Suppressor macrophage (primary cell): ENCODE measurements at regions not wholly inside any gene's neighbourhood (a gene's known extent, or its start where the extent isn't known, plus 50 kb on each side); places are given as distances from the start of the nearest gene placed in this dataset.
"Not testable (repeated sequence)": the region's sequence is repeated elsewhere in the genome, so short reads cannot be mapped to it uniquely, and the experiment has no call there.

Experiments used
- DNase-seq, 4 experiments: peaks; one replicate each; pipeline ENCODE4 v3.0.0-alpha.2; 2020 to 2022

DNA sequence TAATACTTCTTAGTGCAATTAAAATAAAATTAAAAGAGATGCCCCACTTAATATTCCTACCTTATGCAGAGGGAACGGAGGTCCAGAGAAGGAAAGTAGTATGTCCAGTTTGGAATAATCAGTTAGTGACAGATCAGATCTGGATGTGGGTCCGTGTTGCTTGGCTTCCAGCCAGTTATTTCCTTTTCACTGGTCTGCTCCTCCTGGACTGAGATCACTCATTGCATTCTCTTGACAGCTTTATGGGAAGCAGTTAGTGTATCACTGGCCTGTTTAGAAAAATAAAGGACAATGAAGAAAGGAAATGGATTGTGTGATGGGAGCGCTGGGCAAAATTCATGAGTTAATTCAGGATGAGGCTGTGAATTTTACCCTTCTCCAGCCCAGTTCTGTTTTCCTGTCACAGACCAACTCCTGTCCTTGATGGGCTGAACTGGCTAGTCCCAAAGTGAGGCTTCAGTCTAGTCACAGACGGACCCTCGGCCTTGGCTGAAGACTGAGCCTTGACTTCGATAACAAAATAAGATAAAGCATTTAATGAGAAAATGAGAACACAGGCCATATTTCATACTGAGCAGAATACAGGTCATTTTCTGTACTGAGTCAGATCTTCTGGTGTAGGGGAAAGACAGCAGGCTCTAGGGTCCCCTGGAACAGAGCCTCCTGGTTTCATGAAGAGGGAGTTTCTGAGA, 85.2 kb upstream of the TRABD2B start:
- DNase-seq, result no peak

DNA sequence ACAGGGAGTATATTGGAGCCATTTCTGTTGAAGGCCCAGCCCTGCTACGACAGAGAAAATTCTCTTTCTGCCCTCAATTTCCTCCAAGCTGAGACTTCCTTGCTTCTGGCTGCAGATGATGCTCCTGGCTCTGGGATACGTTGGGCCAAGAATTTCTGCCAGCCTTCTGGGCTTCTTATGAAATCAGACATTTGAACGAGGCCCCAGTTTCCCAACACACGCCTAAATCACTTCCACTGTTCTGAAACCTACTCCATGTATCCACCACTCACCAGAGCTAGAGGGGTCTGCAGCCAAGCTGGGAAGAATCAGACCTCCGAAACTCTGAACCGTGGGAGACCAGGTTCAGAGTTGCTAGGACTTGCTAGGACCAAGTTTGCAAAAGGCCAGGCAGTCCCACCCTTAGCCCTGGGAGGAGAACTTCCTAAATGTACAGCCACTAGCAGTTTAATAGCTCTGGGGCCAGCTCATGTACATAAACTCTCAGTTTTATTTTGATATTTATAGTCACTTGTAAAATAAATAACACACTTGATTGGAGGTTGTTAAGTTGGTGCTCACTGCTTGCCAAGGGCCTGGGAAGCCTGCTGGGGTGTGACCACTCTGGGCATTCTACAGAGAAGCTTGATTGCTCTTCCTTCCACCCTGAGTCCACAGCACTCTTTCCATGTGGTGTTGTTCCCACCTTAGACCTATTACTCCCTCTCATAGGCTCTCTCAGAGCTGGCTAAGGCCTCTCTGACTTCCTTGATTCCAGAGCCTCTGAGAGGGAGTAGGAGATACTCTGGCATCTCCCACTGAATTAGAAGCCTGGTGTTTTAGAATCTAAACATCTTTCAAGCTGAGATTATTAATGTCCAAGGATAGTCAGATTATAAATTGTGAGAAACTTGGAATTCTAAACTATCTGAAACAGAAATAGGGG, 83.4 kb upstream of the TRABD2B start:
- no peak for DNase-seq

DNA sequence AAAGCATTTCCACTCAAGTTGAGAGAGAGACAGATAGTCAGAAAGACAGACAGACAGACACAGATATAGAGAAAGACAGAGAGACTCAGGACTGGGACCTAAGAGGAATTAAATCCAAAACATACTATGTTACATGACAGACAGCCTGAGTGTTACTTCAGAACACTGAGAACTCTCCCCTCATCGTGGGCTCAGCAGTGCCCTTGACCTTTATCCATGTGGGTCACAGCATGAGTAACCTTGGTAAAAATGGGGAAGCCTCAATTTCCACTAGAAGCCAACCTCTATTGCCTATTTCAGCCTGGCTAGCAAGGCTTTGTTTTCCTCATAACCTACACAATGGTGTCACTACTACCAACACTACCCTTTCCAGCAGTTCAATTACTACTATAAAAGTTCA, 81.9 kb upstream of the TRABD2B start:
- DNase-seq, result peak in 3 of 4 experiments; percentile 11 to 36 (median 20)

DNA sequence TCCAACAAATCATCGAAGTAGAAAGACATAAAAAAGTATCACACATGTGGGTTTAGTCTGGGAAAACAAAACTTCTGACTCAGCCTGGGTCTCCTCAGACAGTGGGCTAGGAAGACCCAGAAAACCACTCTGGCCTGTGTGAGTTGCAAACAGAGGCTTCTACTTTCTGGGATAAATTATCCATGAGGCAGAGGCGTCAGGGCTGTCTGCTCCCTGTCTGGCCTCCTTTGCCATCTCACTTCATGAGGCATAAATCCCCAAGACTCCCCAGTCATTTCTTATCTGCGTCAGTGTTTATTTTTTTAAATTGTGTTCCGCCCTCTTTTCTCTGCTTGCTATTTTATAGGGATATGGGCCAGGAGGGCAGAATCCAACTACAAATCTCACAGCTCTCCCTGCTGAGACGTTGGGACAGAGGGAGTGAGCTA, 80.6 kb upstream of the TRABD2B start:
- DNase-seq, result no peak

DNA sequence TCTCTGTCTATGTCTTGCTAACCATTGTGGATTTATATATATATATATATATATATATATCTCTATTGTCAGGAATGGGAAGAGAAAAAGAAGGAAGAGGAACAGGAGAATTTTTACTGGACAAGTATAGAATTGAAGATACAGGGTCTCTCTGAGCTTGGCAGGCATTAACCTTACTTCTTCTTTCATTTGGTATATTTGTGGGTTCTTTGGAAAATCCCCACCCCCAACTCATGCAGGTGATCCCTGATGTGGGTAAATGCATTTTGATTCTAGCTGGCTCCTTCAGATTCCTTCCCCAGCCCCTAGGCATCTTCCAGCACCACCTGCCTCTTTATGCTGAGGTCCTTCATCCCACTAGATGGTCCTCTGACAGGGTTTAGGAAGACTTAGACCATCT, 78.8 kb upstream of the TRABD2B start:
- DNase-seq, result no peak

DNA sequence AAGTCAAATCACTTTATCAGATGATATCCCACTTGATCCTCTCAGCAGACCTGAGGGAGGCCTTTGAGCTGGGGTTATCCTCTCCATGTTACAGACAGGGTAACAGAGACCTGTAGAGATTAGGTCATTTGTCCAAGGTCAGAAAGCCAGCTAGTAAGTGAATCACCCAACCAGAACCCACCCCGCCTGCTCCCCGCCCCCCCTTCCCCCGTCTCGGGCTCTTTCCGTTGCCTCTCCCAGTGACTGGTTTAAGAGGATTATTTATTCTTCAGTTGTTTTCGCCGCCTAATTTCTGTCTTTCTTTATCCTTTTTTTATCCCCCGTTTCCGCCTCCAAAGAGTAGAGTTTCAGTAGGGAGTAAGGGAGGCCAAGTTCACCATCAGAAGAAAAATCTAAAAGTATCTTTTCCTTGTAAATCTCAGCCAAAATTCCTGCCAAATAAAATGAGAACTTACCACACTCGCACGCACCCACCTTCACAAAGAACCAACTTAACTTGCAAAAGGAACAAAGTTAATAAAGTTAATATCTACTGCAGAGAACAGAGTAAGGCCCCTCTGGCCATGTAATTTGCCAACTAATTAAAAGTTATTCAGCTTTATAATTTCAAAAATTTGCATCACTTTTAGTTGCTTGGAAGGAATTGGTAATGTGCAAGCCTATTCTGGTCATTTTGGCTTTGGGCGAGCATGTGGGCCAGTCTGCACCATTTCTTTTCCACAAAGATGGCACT, 76.8 kb upstream of the TRABD2B start:
- no peak for DNase-seq

DNA sequence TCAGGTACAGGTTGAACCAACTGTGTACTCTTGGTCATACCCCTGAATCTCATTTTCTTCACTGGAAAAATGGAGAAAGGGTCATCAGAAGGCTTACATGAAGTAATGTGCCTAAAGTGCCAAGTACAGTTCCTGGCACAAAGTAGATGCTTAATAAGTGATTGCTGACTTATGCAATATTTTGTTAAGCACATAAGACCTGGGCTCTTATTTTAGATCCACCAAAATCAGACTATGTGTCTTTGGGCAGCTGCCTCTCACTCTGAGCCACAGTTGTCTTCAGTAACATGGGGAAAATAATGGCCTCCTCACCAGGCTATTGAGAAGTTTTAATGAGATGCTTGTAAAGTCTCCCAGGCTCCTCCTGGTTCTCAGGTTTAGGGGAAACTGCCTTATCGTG, 74.3 kb upstream of the TRABD2B start:
- no peak for DNase-seq

DNA sequence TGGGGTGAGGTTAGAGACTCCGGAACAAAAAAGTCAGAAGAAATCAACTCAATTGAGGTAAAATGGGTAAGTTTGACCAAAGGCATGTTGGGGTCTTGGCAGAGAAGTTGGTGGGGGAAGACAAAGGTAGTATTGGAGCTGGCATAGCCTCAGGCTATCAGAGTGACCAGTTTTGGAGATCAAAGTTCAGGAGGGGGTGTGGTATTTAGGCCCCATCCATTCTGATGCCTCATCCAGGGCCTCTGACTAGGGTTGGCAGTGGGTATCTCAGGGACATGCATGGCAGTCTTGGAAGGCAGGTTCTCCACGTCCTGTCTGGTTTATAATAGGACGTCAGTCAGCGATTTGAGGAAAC, 73.2 kb upstream of the TRABD2B start:
- DNase-seq, result no peak

DNA sequence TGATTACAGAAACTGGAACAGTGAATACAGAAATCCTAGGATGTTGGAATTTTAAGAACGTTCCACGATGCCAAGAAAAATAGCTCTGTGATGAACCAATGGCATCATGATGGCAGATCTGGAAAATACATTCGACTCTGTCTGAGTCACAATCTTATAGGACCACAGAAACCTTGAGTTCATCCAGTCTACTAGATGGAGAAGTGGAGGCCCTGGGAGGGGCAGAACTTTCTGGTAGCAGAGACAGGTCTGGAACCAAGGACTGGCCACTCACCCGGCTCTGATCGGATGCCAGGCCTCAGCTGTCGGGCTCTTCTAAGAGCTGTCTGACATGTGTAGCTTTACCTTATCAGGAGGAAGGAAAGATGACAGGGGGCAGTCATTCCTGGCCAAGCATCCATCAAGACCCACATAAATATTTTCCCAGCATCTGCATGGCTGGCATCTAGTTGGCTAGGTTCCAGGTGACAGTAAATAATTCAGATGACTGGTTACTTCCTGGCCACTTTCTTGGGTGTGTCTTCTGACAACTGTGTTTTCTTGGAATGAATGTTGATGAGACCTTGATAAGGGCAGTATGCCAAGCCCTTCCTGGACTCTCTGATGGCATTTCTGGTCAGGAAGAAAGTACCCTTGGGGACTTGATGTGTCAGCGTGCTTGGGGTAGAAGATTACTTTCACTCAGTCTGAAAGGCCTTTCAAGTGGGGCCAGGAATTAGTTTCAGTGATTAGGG, 72.6 kb upstream of the TRABD2B start:
- DNase-seq, result no peak

DNA sequence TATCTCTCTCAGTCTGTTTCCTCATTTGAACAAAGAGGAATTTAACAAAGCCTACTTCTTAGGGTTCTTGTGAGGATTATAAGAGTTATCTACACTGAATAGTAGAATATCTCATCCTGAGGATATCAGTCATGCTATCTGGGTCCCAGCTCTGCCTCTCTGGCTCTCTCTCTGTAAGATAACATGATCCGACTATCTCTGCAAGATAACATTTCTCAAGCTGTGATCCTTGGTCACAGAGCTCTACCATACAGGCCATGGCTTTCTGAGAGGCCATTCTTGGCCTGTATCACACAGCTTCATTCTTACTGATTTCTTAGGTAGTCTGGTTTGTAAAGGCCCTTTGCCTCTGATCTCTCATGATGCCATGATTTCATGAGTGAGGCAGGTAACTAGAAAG, 71.0 kb upstream of the TRABD2B start:
- DNase-seq, result no peak

DNA sequence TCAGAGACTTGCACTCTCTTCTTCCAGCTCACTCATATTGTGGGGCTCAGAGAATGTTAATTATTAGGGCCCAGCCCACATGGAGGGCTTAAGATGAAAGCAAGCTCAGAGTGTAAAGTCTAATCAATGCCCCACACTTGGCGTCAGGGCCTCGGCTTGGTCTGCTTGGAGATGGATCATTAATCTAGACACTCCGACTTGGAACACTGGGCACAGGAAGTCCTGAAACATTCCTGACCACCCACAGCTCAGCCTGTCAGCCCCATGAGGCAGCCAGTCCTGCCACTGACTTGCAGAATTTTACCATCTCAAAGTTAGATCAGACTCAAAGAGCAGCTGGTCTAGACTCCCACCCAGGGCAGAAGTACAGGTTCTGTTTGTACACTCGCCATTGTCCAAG, 69.8 kb upstream of the TRABD2B start:
- DNase-seq, result no peak

DNA sequence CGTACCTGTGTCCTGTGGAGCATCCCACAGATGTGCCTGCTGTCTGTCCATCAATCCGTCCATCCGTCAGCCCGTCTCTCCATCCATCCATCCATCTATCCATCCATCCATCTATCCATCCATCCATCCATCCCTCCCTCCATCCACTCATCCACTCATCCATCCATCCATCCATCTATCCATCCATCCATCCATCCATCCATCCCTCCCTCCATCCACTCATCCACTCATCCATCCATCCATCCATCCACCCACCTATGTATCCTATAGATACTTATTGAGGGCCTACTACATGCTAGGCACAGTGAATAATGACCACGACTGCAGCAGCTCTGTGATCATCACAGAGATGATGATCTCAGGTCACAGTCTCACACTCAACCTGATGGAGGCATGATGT, 67.5 kb upstream of the TRABD2B start:
- DNase-seq, result not testable (repeated sequence)

DNA sequence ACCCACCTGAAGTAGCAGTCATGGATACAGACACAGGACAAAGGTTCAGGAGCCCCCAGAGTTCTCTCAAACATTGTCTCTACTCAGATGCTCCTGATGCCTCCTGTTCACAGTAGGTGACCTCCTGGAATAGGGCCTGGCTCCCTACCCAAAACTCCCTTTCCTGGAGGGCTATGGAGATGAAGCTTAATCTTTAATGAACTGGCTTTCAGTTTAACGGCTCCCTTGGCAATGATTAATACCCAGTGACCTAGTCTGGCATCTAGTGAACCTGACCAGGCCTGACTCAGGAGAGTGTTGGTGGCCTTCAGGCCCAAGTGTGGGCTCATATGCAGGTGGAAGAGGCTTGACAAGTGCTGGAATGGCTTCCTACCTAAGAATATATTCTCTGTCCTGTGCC, 65.2 kb upstream of the TRABD2B start:
- DNase-seq, result no peak

DNA sequence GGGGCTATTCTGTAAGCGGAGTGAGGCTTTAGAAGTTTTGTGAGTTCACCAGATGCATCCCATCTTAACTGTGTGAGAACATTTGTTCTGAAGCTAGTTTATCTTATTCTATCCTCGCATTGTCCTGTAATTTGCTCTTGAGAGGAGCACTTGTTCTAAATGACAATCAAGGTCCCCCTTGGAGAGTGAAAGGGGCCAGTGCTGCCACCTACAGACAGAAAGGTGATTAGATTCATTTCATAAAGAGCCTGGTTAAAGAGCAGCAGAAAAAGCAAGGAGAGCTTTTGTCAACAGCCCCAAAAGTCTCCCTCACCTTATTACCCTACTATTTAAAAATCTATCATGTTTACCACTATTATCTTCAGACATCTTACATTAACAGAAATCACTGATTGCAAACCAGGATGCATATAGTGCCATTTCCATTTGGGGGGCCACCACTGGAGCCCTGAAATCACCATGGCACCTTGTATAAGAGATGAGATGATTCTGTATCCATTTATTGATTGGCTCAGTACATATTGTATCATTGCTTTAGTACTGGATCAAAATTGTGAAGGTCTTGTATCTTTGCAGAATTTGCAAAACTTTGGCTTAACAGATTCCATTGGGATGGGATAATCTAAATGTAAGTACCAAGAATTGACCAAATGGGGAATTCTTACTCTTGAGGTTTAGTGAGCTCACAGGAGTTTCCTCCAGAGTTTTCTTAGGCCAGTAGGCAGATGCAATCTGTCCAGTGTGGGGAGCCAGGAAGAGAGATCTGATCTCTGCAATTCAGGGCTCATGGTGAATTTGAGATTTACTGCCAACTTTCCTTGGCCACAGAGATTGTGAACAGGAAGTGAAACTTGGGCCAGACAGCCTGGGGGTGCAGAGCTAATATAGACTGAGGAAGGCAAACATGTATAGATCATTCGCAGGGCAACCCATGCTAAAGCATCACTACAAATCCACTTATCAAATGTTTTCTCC, 64.3 kb upstream of the TRABD2B start:
- peak; percentile 40 to 68 (median 54) for DNase-seq

DNA sequence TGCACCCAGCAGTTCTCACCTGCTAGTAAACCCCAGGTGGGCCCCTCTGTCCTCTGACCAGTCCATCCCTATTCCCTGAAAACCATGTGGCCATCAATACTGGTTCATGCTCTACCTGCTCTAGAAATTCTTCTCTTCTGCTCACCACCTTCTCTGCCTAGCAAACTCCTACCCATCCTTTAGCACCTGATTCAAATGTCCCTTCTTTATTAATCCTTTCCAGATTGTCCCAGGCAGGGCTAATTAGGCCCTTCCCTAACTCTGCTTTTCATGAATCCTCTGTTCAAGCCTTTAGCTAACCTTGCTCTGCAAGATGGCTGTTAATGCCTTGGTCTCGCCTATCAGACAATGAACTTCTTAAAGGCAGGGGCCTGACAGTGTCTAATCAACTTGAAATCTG, 62.1 kb upstream of the TRABD2B start:
- no peak for DNase-seq

DNA sequence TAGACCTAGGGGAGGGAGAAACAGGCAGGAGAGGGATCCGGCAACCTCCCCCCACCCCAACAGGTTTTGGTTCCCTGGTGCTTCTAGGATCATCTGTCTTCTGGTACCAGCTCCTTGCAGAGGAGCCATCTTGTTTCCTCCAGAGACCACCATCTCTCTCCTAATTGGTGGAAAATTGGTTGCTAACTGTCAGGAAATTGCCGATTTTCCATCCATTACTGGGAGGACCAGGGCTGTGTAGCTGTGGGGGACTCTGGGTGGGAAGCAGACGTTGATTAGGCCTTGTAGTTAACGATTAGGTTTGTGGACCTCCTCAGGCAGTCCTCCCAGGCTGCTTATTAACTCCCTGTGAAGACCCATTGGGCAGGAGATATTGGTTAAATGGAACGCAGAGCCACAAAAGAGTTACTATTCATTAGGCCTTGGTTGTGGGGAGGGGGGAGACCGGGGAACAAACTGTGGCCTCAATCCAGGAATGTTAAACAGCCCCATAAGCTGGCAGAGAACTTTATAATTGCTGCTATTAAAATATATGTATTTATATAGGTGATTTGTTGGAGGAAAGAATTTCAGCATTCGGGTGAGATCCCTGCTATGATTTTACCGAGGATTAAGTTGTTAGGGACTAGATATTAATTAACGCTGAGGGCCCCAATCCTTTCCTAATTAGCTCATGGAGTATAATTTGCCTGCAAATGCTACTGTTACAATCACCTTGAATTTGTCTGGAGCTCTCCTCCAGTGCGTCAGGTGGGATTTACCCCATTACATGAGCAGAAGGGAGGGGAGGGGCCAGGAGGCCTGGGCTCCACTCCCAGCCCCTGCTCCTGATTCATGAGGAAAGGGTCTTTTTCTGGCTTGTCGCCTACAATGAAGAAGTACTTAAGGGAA, 61.2 kb upstream of the TRABD2B start:
- DNase-seq, result no peak

DNA sequence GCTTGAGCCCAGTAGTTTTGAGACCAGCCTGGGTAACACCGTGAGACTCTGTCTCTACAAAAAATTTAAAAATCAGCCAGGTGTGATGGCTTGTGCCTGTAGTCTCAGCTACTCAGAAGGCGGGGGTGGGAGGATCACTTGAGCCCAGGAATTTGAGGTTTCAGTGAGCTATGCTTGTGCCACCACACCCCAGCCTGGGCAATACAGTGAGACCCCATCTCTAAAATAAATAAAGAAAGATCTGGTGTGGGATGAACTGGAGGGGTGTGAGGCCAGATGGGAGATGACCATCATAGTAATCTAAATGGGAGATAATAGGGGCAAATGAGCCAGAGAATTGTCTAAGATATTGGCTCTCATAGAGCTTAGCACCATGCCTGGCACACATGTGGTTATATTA, 60.1 kb upstream of the TRABD2B start:
- DNase-seq, result no peak

DNA sequence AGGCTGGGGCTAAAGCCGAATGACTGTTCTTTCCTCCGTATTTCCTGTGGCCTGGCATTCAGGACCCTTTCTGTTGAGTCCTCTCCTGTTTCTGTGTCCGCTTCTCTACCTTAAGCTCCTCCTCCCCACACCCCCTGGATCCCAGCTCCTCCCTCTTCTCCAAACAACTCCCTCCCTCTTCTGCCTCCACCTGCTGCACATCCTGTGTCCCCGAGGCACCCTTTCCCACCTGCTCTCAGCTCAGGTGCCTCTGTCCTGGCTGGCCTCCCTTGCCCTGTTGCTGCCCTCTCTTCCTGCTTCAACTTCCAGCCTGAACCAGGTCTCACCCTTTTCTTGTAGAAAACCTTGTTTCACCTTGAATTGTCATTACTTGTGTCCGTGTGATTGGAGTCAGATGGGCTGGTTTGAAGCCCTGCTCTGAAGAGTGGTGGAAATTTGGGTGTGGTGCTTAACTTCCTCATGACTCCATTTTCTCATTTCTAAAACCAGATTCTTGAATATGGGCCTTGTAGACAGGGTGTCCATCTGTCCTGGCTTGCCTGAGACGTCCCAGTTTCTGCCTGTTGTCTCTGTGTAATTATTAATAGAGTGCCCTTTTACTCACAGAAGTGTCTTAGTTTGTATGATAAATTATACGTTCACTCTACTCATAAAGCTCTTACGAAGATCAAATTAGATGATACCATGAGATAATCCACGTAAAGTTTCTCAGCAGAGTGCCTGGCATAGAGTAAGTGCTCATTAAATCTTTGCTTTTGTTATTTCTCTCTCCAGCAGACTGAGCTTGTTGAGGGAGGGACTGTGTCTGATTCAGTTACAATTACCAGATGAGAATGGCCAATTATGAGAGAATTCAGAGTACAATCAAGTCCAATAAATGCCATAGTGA, 58.9 kb upstream of the TRABD2B start:
- DNase-seq, result no peak

DNA sequence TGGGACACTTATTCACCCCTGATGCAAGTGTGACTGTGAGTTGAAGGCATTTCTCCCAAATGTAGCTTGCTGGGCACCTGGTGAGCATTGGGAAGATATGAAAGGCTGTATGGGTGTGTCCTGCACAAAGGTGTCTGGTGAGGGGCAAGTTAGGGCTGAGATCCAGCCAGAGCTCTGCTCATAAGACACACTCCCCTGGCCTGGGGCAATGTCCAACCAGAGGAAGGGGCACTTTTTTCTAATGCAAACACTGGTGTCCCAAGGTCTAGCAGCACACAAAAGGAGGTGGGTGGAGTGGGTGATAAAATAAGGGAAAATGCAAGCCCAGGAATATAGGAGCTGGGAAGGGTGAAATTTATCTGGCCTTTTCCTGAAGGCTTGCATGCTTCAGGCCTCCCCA, 57.0 kb upstream of the TRABD2B start:
- no peak for DNase-seq
